CD4-positive, alpha-beta T cell treated with Interleukin-17A for 1 hour (primary cell): ENCODE measurements at regions not wholly inside any gene's neighbourhood (a gene's known extent, or its start where the extent isn't known, plus 50 kb on each side); places are given as distances from the start of the nearest gene placed in this dataset.
"Not testable (repeated sequence)": the region's sequence is repeated elsewhere in the genome, so short reads cannot be mapped to it uniquely, and the experiment has no call there.

Experiments
- DNase-seq: peaks from one replicate; pipeline ENCODE4 v3.0.0-alpha.2; 2020

GRCh38 chr7:28330384-28331070, 81.8 kb upstream of the CREB5 start:
- peak; percentile 7 for DNase-seq

- no peak for DNase-seq
Observed at GRCh38 chr7:28332046-28332445, 80.3 kb upstream of the CREB5 start.

GRCh38 chr7:28333548-28333947, 78.8 kb upstream of the CREB5 start:
- not testable (repeated sequence) for DNase-seq

- no peak for DNase-seq
Observed at GRCh38 chr7:28336806-28337205, 75.5 kb upstream of the CREB5 start.

GRCh38 chr7:28338041-28338440, 74.3 kb upstream of the CREB5 start:
- no peak for DNase-seq

- no peak for DNase-seq
Observed at GRCh38 chr7:28343462-28343861, 68.9 kb upstream of the CREB5 start.

- no peak for DNase-seq
Observed at GRCh38 chr7:28346256-28346655, 66.1 kb upstream of the CREB5 start.

GRCh38 chr7:28346676-28347363, 65.5 kb upstream of the CREB5 start:
- DNase-seq = no peak

GRCh38 chr7:28347475-28348318, 64.6 kb upstream of the CREB5 start:
- no peak for DNase-seq

GRCh38 chr7:28348636-28349035, 63.7 kb upstream of the CREB5 start:
- DNase-seq = no peak

GRCh38 chr7:28349637-28350036, 62.7 kb upstream of the CREB5 start:
- no peak for DNase-seq

GRCh38 chr7:28350662-28351061, 61.7 kb upstream of the CREB5 start:
- no peak for DNase-seq

- DNase-seq = no peak
Observed at GRCh38 chr7:28351450-28351849, 60.9 kb upstream of the CREB5 start.

- no peak for DNase-seq
Observed at GRCh38 chr7:28354601-28355402, 57.5 kb upstream of the CREB5 start.

GRCh38 chr7:28355635-28356319, 56.5 kb upstream of the CREB5 start:
- DNase-seq = no peak

- DNase-seq = no peak
Observed at GRCh38 chr7:28356619-28357018, 55.7 kb upstream of the CREB5 start.

GRCh38 chr7:28358423-28358868, 53.9 kb upstream of the CREB5 start:
- no peak for DNase-seq

GRCh38 chr7:28360739-28361138, 51.6 kb upstream of the CREB5 start:
- no peak for DNase-seq

- DNase-seq = no peak
Observed at GRCh38 chr7:28361551-28361950, 50.8 kb upstream of the CREB5 start.

- no peak for DNase-seq
Observed at GRCh38 chr7:28362182-28362581, 50.1 kb upstream of the CREB5 start.
